Ishikawa (cell line): ENCODE measurements at regions not wholly inside any gene's neighbourhood (a gene's known extent, or its start where the extent isn't known, plus 50 kb on each side); places are given as distances from the start of the nearest gene placed in this dataset.

Experiments used
- CEBPB ChIP-seq: IDR thresholded peaks from 2 replicates; pipeline ENCODE4 v1.6.1; 2012
- CREB1 ChIP-seq: IDR thresholded peaks from 2 replicates; pipeline ENCODE4 v1.6.1; 2012; ENCODE audit warnings: low read depth
- EGR1 ChIP-seq: IDR thresholded peaks from 2 replicates; pipeline ENCODE4 v1.6.1; 2012
- EP300 ChIP-seq: IDR thresholded peaks from 2 replicates; pipeline ENCODE4 v1.6.1; 2012; ENCODE audit warnings: borderline replicate concordance
- FOXM1 ChIP-seq: IDR thresholded peaks from 2 replicates; pipeline ENCODE4 v1.6.1; 2012; ENCODE audit warnings: low read depth, borderline replicate concordance
- NFIC ChIP-seq: IDR thresholded peaks from 2 replicates; pipeline ENCODE4 v1.6.1; 2012
- RAD21 ChIP-seq: IDR thresholded peaks from 2 replicates; pipeline ENCODE4 v1.6.1; 2012; ENCODE audit warnings: low read depth
- TAF1 ChIP-seq: IDR thresholded peaks from 2 replicates; pipeline ENCODE4 v1.6.1; 2012; ENCODE audit warnings: low read depth, mild to moderate bottlenecking
- TCF12 ChIP-seq: IDR thresholded peaks from 2 replicates; pipeline ENCODE4 v1.6.1; 2012; ENCODE audit warnings: low read depth
- TEAD4 ChIP-seq: IDR thresholded peaks from 2 replicates; pipeline ENCODE4 v1.6.1; 2012
- YY1 ChIP-seq: IDR thresholded peaks from 2 replicates; pipeline ENCODE4 v1.6.1; 2012; ENCODE audit warnings: low read depth
- ZBTB7A ChIP-seq: IDR thresholded peaks from 2 replicates; pipeline ENCODE4 v1.6.1; 2012; ENCODE audit warnings: low read depth
- TF ChIP-seq, protein P1 (sequence below): IDR thresholded peaks from 2 replicates; pipeline ENCODE4 v1.6.1; 2012; ENCODE audit warnings: low read depth, mild to moderate bottlenecking
- TF ChIP-seq, protein P2 (sequence below): IDR thresholded peaks from 2 replicates; pipeline ENCODE4 v1.6.1; 2012
- TF ChIP-seq, protein P3 (sequence below): IDR thresholded peaks from 2 replicates; pipeline ENCODE4 v1.6.1; 2012

DNA sequence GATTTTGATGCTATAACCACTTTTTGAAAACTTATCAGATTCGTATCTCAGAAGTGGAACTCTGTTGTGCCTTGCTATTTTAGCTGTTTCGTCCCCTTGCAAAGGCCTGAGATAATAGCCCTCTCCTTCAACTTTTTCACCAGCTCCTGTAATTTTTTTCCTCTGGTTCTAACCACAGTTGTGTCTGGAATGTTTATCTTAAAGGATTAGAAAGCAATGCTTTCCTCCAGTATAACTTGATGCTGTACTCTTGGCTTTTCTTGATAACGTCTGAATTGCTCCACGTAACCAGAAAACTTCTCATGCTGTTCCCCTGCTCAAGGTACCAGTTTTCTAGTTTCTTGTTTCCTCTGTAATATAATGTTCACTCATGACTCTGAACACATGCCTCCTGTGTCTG, 209.4 kb downstream of the DTWD2 start:
- TF ChIP-seq, protein P1, sequence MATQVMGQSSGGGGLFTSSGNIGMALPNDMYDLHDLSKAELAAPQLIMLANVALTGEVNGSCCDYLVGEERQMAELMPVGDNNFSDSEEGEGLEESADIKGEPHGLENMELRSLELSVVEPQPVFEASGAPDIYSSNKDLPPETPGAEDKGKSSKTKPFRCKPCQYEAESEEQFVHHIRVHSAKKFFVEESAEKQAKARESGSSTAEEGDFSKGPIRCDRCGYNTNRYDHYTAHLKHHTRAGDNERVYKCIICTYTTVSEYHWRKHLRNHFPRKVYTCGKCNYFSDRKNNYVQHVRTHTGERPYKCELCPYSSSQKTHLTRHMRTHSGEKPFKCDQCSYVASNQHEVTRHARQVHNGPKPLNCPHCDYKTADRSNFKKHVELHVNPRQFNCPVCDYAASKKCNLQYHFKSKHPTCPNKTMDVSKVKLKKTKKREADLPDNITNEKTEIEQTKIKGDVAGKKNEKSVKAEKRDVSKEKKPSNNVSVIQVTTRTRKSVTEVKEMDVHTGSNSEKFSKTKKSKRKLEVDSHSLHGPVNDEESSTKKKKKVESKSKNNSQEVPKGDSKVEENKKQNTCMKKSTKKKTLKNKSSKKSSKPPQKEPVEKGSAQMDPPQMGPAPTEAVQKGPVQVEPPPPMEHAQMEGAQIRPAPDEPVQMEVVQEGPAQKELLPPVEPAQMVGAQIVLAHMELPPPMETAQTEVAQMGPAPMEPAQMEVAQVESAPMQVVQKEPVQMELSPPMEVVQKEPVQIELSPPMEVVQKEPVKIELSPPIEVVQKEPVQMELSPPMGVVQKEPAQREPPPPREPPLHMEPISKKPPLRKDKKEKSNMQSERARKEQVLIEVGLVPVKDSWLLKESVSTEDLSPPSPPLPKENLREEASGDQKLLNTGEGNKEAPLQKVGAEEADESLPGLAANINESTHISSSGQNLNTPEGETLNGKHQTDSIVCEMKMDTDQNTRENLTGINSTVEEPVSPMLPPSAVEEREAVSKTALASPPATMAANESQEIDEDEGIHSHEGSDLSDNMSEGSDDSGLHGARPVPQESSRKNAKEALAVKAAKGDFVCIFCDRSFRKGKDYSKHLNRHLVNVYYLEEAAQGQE: no peak
- TF ChIP-seq EGR1 (no peak), NFIC (no peak), TAF1 (no peak), TCF12 (no peak), YY1 (no peak), ZBTB7A (no peak), EP300 (no peak), TEAD4 (no peak), FOXM1 (no peak), CEBPB (no peak), CREB1 (no peak), RAD21 (no peak)
- TF ChIP-seq, protein P2, sequence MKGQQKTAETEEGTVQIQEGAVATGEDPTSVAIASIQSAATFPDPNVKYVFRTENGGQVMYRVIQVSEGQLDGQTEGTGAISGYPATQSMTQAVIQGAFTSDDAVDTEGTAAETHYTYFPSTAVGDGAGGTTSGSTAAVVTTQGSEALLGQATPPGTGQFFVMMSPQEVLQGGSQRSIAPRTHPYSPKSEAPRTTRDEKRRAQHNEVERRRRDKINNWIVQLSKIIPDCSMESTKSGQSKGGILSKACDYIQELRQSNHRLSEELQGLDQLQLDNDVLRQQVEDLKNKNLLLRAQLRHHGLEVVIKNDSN: no peak
- TF ChIP-seq, protein P3, sequence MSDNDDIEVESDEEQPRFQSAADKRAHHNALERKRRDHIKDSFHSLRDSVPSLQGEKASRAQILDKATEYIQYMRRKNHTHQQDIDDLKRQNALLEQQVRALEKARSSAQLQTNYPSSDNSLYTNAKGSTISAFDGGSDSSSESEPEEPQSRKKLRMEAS: no peak

DNA sequence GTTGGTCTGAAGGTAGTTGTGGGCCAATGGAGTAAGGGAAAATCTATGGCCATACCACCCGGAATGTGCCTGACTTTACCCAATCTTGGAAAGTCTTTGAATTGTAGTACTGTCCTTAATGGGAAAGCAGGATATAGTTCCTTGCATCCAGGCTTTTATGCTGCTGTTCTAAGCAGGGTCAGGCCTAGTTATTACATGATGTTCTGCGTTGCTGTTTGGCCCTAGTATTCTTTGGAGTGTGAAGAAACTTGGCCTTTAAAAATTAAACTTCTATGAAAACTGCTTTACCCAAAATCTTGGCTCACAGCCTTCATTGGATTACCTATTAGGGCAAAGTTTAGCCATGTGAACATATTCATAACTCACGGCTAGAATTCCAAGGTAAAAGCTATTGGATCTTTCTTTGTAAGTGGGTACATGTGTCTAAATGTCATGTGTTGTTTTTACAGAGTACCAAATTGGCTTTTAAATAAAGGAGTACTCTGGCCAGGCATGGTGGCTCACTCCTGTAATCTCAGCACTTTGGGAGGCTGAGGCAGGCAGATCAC, 211.1 kb downstream of the DTWD2 start:
- TF ChIP-seq CEBPB (no peak), YY1 (no peak), FOXM1 (no peak), EGR1 (no peak), TEAD4 (no peak), CREB1 (no peak), RAD21 (no peak), TAF1 (no peak), TCF12 (no peak), EP300 (no peak), NFIC (no peak), ZBTB7A (no peak)
- TF ChIP-seq, protein P1: no peak
- TF ChIP-seq, protein P3: no peak
- TF ChIP-seq, protein P2: no peak

DNA sequence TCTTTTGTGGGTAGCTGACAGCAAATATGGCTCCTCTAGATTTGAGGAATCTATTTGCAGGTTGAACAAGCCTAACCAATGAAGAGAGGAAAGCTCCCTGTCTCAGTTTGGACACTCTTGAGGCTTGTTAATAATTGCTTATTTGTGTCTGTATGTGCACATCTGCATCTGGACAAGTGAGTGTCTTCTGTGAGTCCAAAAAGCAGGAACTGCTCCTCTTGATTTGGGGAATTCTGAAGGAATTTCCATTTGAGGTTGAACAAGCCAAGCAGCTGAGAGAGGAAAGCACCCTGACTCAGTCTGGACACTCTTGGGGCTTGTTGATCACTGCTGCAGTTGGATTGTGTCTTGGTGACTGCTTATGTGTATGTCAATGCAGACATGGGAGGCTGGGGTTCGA, 211.6 kb downstream of the DTWD2 start:
- TF ChIP-seq, protein P3: no peak
- TF ChIP-seq TCF12 (no peak), CREB1 (no peak), NFIC (no peak), RAD21 (no peak), FOXM1 (no peak), EGR1 (no peak), TAF1 (no peak), TEAD4 (no peak), CEBPB (no peak), YY1 (no peak), ZBTB7A (no peak), EP300 (no peak)
- TF ChIP-seq, protein P1: no peak
- TF ChIP-seq, protein P2: no peak
